Sciatic nerve (tissue), 2 donors: ENCODE measurements at regions not wholly inside any gene's neighbourhood (a gene's known extent, or its start where the extent isn't known, plus 50 kb on each side); places are given as distances from the start of the nearest gene placed in this dataset.
"Not testable (repeated sequence)": the region's sequence is repeated elsewhere in the genome, so short reads cannot be mapped to it uniquely, and the experiment has no call there.

Source experiments
- ATAC-seq: fragments of 200-7000 bp; cut with Tn5 transposase; one replicate; pipeline ENCODE4 v1.9.1; 2020; ENCODE audit warnings: mild to moderate bottlenecking, moderate library complexity
- DNase-seq: peaks from one replicate; pipeline ENCODE4 v3.0.0-alpha.2; 2020; ENCODE audit warnings: low spot score
- intact Hi-C: fragments of 100-400 bp; cut with DNase I; formaldehyde crosslinking; loops from one replicate; pipeline ENCODE4 v1.14.2; 2022
- donor health status: DM: no; HTN: no; CAD: no.
- donor health status: DM: no; HTN: no; CAD: no.

DNA sequence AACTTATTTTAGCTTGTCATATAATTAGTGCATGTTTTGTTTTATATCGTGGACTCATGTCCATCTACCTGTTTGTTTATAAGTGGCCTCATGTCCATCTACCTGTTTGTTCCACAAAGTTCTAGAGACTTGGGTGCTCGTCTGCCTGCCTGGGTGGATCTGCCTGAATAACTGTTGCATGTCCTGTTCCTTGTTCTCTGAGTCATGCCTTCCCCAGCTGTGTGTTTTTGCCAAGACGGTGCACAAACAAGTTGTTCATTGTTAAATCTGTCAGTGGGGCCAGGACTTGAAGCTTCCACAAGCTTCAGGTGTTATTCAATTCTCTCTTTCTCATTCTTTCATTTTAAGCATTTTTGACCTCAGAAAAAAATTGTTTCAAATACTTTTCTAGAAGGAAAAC lies 358.0 kb upstream of the CITED2 start:
- no peak for DNase-seq
- ATAC-seq, result peak; percentile 66
- intact Hi-C loops, result no loop called here

DNA sequence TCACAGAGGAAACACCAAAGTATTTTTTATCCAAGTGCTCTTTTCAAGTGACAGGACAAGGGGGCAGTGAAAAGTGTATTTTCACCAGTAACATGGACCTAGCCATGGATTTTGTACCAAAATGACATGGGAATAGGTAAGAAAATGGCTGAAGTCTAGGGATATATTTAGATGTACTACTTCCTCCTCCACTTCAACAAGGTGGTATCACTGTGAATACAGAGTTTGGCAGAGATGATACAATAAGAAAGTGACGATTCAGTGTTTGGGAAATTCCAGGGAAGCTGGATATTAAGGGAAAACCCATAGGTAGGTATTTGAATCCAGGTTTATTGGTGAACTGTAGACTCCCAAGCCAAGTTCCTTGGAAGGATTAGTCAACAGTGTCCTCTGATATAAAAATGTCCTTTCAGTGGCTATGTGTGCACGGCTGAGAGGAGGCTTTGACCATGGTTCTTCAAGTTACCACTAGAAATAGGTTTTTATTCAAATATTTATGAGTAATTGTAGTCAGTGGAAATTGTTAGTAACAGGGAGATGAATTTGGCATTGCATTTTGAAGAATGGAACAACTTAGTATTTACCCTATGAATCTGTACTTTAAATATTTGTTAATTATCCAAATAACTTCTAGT lies 356.0 kb upstream of the CITED2 start:
- intact Hi-C loops, result no loop called here
- no peak for ATAC-seq
- DNase-seq, result no peak

DNA sequence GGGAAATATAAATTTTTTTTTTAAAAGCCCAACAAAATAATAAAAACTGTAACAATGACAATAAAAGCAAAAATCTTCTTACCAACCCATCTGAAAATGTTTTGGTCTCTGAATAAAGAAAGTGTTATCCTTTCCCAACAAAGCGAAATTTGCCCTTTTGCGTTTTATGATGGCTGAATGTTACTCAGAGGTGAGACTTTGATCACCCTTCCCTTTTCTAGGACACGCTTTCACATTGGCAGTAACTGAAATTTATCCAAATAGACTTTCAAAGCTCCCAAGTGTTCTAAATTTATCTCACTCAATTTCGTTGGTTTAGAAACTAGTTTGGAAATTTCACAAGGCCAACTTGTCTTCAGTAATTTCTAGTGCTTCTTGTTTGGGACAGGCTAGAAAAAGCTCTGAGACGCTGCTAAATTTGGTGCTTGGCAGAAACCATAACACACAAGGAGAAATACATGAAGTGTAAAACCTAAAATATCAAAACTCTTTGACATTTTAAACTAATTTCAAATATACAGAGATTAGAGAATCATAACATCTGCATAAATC lies 354.5 kb upstream of the CITED2 start:
- intact Hi-C loops, result no loop called here

DNA sequence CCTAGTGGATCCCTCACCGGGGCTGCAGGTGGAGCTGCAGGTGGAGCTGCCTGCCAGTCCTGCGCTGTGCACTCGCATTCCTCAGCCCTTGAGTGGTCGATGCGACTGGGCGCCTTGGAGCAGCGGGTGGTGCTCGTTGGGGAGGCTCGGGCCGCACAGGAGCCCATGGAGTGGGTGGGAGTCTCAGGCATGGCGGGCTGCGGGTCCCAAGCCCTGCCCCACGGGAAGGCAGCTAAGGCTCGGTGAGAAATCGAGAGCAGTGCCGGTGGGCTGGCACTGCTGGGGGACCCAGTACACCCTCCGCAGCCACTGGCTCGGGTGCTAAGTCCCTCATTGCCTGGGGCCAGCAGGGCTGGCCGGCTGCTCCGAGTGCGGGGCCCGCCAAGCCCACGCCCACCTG lies 351.8 kb upstream of the CITED2 start:
- DNase-seq, intact Hi-C loops, ATAC-seq: not testable (repeated sequence)

More for the DNA sequence above, 354.5 kb upstream of the CITED2 start:
- ATAC-seq, result no peak
- DNase-seq, result no peak

DNA sequence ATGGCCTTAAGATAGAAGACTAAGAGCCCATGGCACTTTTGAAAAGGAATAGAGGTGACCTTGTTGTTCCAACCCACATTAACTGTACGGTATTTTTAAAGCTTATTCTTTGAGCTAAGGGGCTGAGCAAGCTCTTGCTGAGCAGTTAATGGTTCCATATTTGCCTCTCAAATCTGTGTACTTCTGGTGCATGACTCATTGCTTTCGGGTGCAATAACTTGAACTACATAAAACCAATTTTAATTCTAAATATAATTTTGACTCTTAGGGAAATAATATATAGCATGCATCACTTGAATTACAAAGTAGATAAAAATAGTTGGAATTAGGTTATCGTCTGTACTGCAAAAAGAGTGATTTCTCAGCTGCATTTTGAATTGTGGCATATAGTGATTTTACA lies 348.1 kb upstream of the CITED2 start:
- intact Hi-C loops, result no loop called here
- no peak for ATAC-seq
- DNase-seq, result no peak

DNA sequence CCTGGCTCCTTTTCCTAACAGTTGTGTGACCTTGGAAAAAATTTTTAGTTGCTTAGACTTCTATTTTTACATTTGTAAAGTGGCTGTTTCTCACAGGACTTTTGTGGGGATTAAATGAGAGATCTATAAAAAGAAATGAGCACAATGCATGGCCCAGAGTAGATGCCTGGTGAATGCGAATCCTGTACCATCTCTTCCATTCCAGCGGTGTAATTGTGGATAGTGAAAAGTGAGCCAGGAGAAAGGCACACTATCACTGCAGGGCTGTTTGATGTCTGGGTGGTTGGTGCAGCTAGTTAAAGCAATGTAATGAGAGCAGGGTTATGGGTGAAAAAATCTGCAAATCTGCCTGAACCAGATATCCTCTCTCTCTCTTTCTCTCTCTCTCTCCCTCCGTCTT lies 347.5 kb upstream of the CITED2 start:
- ATAC-seq (no peak), DNase-seq (no peak)
- intact Hi-C loops, result no loop called here

DNA sequence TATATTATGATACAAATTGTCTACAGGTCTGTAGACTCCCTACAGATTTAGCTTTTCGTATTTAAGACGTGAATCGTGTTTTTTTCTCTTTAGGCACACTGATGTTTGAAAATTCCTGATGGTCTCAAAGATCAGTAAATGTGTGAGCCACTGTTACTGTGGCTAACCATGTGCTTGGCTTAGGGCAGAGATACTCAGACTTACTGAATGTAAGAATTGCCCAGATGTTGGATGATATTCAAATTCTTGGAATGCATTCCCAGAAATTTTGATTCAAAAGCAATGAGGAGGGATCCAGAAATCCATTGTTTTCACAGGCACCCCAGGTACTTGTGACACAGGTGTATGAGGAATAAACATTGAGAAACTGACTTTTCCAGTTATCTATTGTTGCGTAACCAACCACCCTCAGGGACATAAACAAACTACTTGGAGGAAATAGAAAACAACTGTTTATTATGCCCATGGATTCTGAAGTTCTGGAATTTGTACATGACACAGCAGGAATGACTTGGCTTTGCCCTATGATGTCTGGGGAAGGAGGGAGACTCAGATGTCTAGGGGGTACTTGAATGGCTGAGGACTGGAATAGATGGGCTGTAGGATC lies 339.6 kb upstream of the CITED2 start:
- intact Hi-C loops, result no loop called here
- no peak for ATAC-seq
- no peak for DNase-seq

DNA sequence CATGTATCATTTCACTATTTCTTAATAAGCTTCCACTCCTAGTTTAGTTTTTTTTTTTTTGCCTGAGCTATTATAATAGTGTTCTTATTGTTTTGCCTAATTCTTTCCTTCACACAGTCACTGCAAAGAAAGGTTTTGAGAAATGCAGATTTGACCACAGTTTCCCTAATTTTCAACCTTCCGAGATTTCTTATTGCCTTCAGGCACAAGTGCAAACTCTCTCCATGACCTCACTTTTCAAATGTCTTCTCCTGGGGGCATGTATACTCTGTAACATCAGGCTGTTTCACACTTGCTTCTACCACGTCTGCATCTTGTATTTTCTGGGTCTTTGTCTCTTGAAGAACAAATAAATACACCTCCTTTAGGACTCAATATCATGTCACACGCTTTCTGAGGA lies 339.0 kb upstream of the CITED2 start:
- intact Hi-C loops, result no loop called here
- no peak for ATAC-seq
- no peak for DNase-seq

DNA sequence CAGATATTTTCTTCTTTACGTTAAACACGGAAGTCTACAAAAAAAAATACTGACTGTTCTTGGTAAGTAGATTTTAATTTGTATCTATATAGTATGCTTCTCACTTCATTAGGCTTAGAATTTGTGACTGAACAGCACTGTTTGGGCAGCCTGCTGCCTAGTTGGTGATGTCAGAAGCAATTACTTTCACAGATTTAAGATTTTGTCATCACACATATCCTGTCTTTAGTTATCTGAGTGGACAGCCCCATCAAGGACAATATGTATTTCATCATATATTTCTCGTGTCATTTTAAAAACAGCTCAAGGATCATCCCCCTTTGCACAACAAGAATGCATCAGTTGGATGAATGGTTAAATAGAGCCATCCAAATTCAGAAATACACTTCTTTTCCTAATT lies 338.4 kb upstream of the CITED2 start:
- ATAC-seq (no peak), DNase-seq (no peak)
- intact Hi-C loops, result no loop called here

DNA sequence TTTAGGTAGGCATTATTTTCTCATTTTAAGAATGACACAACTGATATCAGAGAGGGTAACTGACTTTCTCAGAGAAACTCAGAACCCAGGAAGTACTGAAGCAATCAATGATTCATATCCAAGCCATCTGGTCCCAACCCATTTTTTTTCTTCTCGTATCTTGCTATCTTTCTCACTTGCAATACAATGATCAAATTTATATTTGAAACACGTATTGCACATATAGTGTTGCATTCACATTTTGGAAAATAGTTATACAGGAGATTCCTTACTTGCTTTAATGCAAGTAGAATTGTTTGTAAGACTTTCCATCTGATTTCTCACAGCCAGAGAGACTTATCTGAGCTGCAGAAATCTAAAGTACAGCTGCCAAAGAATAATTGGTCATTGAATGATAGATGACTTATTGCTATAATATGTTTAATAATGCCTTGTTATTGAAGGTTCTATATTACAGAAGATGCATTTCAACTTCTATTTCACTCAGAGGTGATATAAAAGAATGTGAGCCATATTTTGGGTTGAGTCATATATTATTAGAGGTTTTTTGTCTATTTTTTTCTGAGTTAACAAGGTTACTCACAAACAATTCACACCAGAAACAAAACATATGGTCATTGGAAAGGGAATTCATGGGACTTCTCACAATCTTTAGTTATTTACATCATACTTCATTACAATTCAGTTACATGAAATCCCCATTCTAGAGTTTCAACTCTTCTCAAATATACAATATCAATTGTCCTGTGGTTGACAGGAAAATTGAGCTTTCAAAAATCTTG lies 337.5 kb upstream of the CITED2 start:
- DNase-seq (no peak), ATAC-seq (no peak)
- intact Hi-C loops, result no loop called here

DNA sequence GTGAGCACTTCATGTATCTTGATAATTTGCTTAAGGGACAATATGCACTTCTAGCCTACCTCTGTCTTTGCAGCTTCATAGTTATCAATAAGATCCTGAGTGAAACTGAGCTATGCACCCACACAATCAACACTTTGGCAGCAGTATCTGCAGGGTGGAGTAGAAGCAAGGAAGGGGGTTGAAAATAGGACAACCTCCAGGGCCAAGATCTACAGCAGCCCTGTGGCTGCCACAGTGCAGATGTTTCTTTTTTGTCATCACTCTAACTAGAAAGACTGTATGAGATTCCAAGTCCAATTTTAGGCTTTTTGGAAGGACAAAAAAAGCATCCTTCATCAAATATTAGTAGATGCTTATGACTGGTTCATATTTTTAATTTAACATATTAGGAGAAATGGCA lies 336.1 kb upstream of the CITED2 start:
- no peak for ATAC-seq
- intact Hi-C loops, result no loop called here
- DNase-seq, result no peak

DNA sequence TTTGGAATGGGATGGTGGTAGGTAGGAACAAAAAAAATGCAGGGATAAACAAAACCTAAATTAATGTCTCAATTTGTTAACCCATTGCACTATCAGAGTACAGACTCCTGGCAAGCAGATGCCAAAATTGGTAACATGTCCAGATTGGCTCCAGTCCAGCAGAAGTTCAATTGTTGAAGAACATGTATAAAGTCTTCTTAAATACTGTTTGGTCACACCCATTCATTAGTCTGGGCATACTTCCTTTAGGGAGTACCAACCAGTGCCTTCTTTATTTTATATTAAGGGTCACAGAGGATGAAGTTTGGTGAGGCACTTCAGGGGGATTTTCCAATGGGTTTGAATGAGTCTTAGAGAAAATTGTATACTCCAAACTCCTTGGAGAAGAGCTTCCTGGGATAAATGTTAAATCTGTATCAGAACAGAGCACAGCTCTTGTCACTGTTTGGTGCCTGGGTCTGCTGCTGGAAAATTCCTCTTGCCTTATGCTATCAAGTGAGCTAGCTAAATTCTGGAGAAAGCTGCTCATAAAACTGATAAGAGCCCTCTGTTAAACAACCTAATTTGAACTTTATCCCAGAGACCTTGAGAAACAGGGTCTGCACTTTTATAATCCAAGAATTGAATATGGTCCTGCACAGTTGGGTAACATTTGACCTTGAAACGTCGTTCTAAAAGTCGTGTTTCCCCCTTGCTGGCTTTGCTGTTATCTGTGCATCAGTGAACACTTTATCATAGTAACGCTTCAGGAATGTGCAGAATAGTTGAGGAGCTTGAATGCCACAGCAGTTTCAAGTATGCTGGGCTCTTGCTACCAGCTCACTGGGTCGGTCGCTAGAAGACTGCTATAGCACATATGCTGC lies 334.1 kb upstream of the CITED2 start:
- no peak for ATAC-seq
- intact Hi-C loops, result no loop called here
- DNase-seq, result no peak

DNA sequence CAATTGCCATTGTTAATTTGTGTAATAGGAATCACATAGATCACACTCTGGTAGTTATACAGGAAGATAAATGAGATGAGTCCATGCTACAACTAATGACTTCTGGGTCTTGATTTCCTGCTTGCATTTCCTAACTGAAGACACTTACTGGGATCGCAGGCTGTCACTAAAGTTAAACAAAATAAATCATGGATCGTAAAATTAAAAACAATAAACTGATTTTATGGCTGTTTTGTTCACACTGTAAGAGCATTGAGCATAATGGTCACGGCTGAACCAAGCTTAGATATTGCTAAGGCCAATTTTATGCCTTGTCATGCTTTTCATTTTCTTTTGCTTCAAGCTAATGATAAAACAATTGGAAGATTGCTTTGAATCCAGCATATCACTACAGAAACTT lies 332.5 kb upstream of the CITED2 start:
- no peak for ATAC-seq
- no peak for DNase-seq
- intact Hi-C loops, result no loop called here

DNA sequence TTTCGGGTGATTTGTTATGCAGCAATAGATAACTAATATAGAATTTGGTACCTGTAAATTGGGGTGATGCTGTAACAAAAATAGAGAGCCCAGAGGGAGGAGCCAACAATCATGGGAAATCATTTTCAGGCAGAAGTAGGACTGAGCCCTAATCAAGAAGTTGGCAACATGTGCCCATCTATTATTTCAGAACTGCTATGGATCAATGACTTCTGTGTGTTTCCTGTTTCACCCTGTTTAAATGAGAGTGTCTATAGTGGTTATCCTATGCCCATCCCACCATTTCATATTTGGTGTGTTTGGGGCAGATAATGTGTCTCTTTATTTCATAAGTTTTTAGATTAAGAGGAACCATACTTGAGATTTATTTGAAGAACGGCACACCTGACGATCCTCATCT lies 330.8 kb upstream of the CITED2 start:
- no peak for DNase-seq
- intact Hi-C loops, result no loop called here
- ATAC-seq, result no peak

DNA sequence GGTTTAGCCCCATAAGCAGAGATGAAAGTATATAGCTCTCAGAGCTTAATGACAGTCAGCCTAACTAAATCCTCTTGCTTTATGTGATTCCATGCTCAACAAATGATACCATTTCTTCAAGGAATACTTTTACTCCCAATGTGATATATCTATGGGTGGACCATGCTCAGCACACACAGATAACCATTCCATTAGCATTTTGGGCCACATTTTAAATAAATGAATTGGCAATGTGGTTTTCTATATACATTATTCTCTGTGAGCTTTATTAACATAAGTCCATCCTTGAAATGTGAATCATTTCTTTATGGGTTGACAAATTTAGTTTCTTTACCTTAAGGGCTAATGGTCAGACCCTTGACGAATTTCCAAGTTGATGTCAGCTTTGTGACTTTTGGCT lies 329.3 kb upstream of the CITED2 start:
- no peak for DNase-seq
- no peak for ATAC-seq
- intact Hi-C loops, result no loop called here

DNA sequence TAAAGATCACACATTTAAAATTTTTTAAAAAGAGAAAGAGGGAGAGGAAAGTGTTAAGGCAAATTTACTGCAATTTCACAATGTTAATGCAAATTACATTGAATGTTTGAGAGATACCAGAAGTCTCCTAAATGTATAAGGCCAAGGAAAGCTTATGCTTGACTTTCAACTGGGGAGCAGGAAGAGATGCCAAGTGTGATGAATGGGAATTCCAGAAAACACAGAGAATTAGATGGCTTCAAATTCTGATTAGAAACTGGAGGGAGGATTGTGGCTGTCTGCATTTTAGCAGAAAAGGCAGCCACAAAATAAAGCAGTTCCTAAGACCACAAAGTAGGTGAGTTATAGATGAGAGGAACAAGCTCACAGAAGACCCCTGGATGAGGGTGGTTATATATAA lies 328.3 kb upstream of the CITED2 start:
- DNase-seq (no peak), ATAC-seq (no peak)
- intact Hi-C loops, result no loop called here

DNA sequence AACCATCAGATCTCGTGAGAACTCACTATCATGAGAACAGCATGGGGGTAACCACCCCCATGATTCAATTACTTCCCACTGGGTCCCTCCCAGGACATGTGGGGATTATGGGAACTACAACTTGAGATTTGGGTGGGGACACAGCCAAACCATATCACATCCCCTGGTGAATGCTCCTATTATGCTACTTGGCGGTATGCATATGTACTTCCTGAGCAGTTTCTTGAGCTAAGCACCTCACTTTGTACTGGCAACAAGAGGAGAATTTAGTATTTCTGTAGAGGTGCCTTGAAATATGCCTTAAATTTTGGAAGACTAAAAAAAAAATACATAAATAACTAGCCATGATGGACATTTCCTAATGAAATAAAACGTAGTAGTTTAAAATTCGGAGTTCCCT lies 327.2 kb upstream of the CITED2 start:
- ATAC-seq, result no peak
- intact Hi-C loops, result no loop called here

DNA sequence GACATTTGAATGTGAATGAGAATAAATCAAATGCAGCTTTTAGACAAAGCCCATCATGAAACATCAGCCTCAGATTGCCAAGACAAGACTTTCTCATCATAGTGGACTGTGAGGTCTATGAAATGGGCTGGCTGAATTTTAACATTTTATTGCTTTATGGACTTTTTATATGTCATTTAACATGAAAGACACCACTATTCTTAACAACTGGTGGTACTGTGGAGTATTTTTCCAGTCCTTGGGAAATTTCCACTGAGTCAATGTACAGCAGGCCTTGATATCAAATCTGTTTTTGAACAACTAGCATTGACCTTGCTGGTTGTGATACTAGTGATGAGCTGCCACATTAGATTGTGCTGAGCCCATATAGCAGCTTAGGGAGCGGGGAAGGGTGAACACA lies 326.6 kb upstream of the CITED2 start:
- no peak for ATAC-seq
- intact Hi-C loops, result no loop called here
- DNase-seq, result no peak

More for the DNA sequence above, 327.2 kb upstream of the CITED2 start:
- no peak for DNase-seq

DNA sequence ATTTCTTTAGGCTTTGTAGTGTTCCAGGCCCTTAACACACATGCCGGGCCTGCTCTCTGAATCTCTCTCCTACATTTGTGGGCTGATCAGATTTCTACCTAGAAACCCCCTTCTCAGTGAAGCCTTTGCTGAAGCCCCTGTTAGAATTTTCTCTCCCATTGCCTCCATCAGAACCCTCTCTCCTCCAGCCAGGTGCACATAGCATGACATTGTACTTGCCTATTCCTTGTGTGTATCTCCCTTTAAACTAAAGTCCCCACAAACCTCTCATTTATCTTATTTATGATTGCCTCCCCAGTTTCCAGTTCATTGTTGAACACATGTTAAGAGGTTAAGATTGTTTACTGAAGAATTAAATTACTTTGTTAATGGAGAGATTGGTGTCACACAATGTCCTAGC lies 325.5 kb upstream of the CITED2 start:
- no peak for ATAC-seq
- intact Hi-C loops, result no loop called here
- DNase-seq, result no peak
